Mucosa of rectum (tissue), 2 donors: ENCODE measurements at regions not wholly inside any gene's neighbourhood (a gene's known extent, or its start where the extent isn't known, plus 50 kb on each side); places are given as distances from the start of the nearest gene placed in this dataset.

Experiments used
- H3K27ac ChIP-seq, 2 donors: one replicate each; pipeline ENCODE4 v1.7.0; 2013; ENCODE audit warnings: inconsistent platforms in 2 of 2, low read depth in 2 of 2, low read length in 2 of 2
- H3K27me3 ChIP-seq, 2 donors: one replicate each; pipeline ENCODE4 v1.7.0; 2013; ENCODE audit warnings: low read length in 2 of 2; ENCODE audit not compliant: control insufficient read depth in 2 of 2, insufficient read depth in 2 of 2
- H3K36me3 ChIP-seq, 2 donors: one replicate each; pipeline ENCODE4 v1.7.0; 2013; ENCODE audit warnings: low read length in 2 of 2; ENCODE audit not compliant: control insufficient read depth in 2 of 2, insufficient read depth in 2 of 2
- H3K4me1 ChIP-seq, 2 donors: one replicate each; pipeline ENCODE4 v1.7.0; 2013; ENCODE audit warnings: low read length in 2 of 2, mild to moderate bottlenecking in 1 of 2; ENCODE audit not compliant: control insufficient read depth in 2 of 2, insufficient read depth in 2 of 2
- H3K4me3 ChIP-seq, 2 donors: one replicate each; pipeline ENCODE4 v1.7.0; 2013; ENCODE audit warnings: low read length in 2 of 2
- H3K9ac ChIP-seq, 2 donors: one replicate each; pipeline ENCODE4 v1.7.0; 2013; ENCODE audit warnings: low read length in 2 of 2, low read depth in 1 of 2, mild to moderate bottlenecking in 1 of 2
- H3K9me3 ChIP-seq, 2 donors: one replicate each; pipeline ENCODE4 v1.7.0; 2013; ENCODE audit warnings: low read length in 2 of 2; ENCODE audit not compliant: control insufficient read depth in 2 of 2
- donor health status: healthy.
- donor health status: Normal muscosa, but diverticular disease.

- Histone ChIP-seq H3K9me3 (no peaks in the 10 kb centered on the region), H3K4me1 (no peaks in the 10 kb centered on the region)
Measured at GRCh38 chr6:134517868-134518267, 200.0 kb upstream of the SGK1 start.

GRCh38 chr6:134517145-134517658 is 199.3 kb upstream of the SGK1 start:
- H3K4me3 ChIP-seq: no peak overlapping the region
- H3K9ac ChIP-seq: peak overlapping the region in 1 of 2 donors; percentile 18

More at GRCh38 chr6:134517868-134518267, 200.0 kb upstream of the SGK1 start:
- H3K27ac ChIP-seq: no peak overlapping the region
- H3K36me3 ChIP-seq: no peaks in the 10 kb centered on the region
- no peak overlapping the region for H3K9ac ChIP-seq
- H3K4me3 ChIP-seq: no peak overlapping the region
- no peaks in the 10 kb centered on the region for H3K27me3 ChIP-seq

DNA sequence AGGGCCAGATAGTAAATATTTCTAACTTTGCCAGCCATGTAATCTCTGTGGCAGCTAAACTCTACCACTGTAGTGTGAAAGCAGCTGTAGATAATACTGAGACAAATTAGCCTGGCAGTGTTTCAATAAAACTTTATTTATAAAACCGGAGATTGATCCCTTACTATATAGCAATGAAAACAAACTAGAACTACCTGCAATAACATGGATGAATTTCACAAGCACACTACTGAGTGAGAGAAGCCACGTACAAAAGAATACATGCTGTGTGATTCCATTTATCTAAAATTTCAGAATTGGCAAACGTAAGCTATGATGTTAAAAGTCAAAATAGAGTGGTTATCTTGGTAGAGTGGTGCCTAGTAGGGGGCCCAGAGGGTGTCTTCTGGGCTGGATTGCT is 198.7 kb upstream of the SGK1 start:
- Histone ChIP-seq H3K27ac (no peak overlapping the region), H3K9me3 (no peaks in the 10 kb centered on the region), H3K27me3 (no peaks in the 10 kb centered on the region), H3K4me3 (no peak overlapping the region), H3K36me3 (no peaks in the 10 kb centered on the region), H3K9ac (no peak overlapping the region), H3K4me1 (no peaks in the 10 kb centered on the region)

More at GRCh38 chr6:134517145-134517658, 199.3 kb upstream of the SGK1 start:
- no peaks in the 10 kb centered on the region for H3K9me3 ChIP-seq
- H3K36me3 ChIP-seq: no peaks in the 10 kb centered on the region
- H3K4me1 ChIP-seq: no peaks in the 10 kb centered on the region
- no peaks in the 10 kb centered on the region for H3K27me3 ChIP-seq
- no peak overlapping the region for H3K27ac ChIP-seq

- H3K4me1 ChIP-seq: no peaks in the 10 kb centered on the region
- no peak overlapping the region for H3K27ac ChIP-seq
- no peaks in the 10 kb centered on the region for H3K36me3 ChIP-seq
Measured at GRCh38 chr6:134515986-134516385, 198.1 kb upstream of the SGK1 start.

DNA sequence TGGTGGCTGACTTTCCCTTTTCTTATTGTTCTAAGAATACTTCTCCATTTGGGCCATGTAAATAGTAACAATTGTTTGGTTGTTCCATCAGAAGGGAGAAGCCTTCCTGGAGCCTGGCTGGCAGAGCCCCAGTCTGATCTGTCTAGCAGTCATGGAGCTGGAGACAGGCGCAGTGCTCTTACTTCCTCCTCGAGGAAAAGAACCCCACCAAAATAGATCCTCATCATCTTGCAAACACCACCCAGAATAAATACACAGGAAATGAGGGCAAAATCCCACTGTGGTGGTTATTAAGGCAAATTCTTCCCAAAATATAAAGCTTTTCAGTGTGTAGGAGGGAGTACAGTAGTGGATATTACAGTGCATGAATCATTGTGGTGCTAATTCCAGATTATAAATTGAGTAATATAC is 195.1 kb upstream of the SGK1 start:
- Histone ChIP-seq H3K9ac (no peak overlapping the region), H3K27ac (no peak overlapping the region), H3K4me3 (no peak overlapping the region), H3K9me3 (no peaks in the 10 kb centered on the region), H3K4me1 (no peaks in the 10 kb centered on the region), H3K36me3 (no peaks in the 10 kb centered on the region), H3K27me3 (no peaks in the 10 kb centered on the region)

More at GRCh38 chr6:134515986-134516385, 198.1 kb upstream of the SGK1 start:
- Histone ChIP-seq H3K4me3 (no peak overlapping the region), H3K9me3 (no peaks in the 10 kb centered on the region), H3K27me3 (no peaks in the 10 kb centered on the region), H3K9ac (no peak overlapping the region)

DNA sequence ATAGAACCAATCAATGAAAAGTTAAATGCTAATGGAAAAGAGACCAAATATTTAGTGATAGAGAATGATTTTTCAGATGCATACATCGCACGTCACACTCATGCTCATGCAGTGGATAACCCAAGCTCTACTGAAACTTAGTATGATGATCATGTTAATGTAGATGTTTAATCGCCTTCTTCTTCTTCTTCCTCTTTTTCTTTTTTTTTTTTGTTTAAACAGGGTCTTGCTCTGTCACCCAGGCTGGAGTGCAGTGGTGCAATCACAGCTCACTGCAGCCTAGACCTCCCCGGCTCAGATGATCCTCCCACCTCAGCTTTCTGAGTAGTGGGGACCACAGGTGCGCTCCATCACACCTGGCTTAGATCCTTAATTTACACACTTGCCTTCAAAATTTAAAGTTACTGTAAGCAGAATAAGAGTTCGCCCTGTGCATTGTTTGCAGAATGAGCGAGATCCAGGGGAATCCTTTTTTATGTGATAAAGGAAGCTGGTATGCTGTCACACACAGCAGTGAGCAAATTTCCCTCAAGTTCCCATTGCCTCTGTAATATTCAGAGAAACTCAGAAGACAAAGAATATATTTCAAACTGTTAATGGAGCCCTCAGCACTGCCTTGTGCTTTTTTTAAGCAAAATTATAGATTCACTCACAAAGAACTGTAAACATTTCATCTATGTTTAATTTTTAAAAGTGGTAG is 194.2 kb upstream of the SGK1 start:
- H3K4me3 ChIP-seq: no peak overlapping the region
- no peaks in the 10 kb centered on the region for H3K36me3 ChIP-seq
- no peak overlapping the region for H3K9ac ChIP-seq
- no peaks in the 10 kb centered on the region for H3K4me1 ChIP-seq
- no peaks in the 10 kb centered on the region for H3K9me3 ChIP-seq
- H3K27ac ChIP-seq: no peak overlapping the region
- H3K27me3 ChIP-seq: no peaks in the 10 kb centered on the region

DNA sequence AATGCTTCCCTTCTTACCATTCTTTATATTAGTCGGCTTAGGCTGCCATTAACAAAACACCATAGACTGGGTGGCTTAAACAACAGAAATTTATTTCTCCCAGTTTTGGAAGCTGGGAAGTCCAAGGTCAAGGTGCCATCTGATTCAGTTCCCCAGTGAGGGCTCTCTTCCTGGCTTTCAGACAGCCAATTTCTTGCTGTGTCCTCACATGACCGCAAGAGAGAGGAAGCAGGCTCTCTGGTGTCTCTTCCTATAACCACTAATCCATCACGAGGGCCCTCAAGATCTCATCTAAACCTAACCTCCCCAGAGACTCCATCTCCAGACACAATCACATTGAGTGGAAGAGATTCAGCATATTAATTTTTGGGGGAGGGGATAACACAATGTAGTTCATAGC is 193.0 kb upstream of the SGK1 start:
- Histone ChIP-seq H3K4me1 (no peaks in the 10 kb centered on the region), H3K27me3 (no peaks in the 10 kb centered on the region), H3K27ac (no peak overlapping the region), H3K4me3 (no peak overlapping the region), H3K9me3 (no peaks in the 10 kb centered on the region), H3K9ac (no peak overlapping the region), H3K36me3 (no peaks in the 10 kb centered on the region)

DNA sequence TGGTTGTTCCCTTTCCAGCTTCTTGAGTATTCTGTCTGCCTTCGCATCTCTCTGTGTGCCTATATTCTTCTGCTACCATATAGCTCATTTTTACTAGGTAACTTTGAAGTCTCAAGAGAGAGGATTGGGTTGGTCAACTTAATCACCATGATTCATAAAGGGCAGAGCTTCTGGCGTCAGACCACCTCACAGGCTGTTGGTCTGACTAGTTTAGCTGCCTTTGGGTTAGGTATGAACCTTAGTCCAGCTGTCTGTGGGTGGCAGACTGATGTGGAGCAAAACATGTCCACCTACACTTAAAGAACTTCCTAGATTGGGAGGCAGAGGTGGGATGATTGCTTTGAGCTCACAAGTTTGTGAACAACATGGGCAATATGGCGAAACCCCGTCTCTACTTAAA is 192.2 kb upstream of the SGK1 start:
- Histone ChIP-seq H3K9me3 (no peaks in the 10 kb centered on the region), H3K4me3 (no peak overlapping the region), H3K9ac (no peak overlapping the region), H3K4me1 (no peaks in the 10 kb centered on the region), H3K27me3 (no peaks in the 10 kb centered on the region), H3K27ac (no peak overlapping the region), H3K36me3 (no peaks in the 10 kb centered on the region)

GRCh38 chr6:134508862-134509498 is 191.1 kb upstream of the SGK1 start:
- H3K4me1 ChIP-seq: no peaks in the 10 kb centered on the region
- H3K9ac ChIP-seq: no peak overlapping the region
- H3K36me3 ChIP-seq: no peaks in the 10 kb centered on the region
- H3K4me3 ChIP-seq: no peak overlapping the region
- no peak overlapping the region for H3K27ac ChIP-seq
- no peaks in the 10 kb centered on the region for H3K27me3 ChIP-seq
- no peaks in the 10 kb centered on the region for H3K9me3 ChIP-seq

- no peak overlapping the region for H3K27ac ChIP-seq
- H3K4me1 ChIP-seq: peaks cover 6 to 14% of the 10 kb centered on the region in 2 donors
Measured at GRCh38 chr6:134506162-134506561, 188.2 kb upstream of the SGK1 start.

More at GRCh38 chr6:134506162-134506561, 188.2 kb upstream of the SGK1 start:
- Histone ChIP-seq H3K36me3 (no peaks in the 10 kb centered on the region), H3K27me3 (no peaks in the 10 kb centered on the region), H3K4me3 (no peak overlapping the region), H3K9ac (no peak overlapping the region), H3K9me3 (no peaks in the 10 kb centered on the region)
